Endothelial cell of umbilical vein (primary cell): ENCODE measurements at regions not wholly inside any gene's neighbourhood (a gene's known extent, or its start where the extent isn't known, plus 50 kb on each side); places are given as distances from the start of the nearest gene placed in this dataset.
A peak's percentile ranks its signal among the peaks of the same experiment; 100 is the strongest.

Source experiments
- BruUV-seq: library from RNA; stranded (reverse); fragments of 400-500 nt; replicated peaks from 2 replicates; lab custom pipeline; 2021; lab: Mats Ljungman, UMichigan
- CTCF ChIA-PET: fragments of 300-600, 350-600 bp; sonication (Branson Sonifier 250); formaldehyde crosslinking; loops from one replicate; lab custom pipeline; 2021; ENCODE audit warnings: antibody characterized with exemption, inconsistent platforms; lab: Charles Lee
- POLR2A ChIA-PET: fragments of 300-600, 350-600 bp; sonication (Branson Sonifier 250); formaldehyde crosslinking; loops from one replicate; lab custom pipeline; 2021; ENCODE audit warnings: antibody characterized with exemption, inconsistent platforms; lab: Charles Lee
- DNase-seq: peaks from one replicate; pipeline ENCODE4 v3.0.0-alpha.2; 2011; ENCODE audit warnings: low read depth, low spot score
- FAIRE-seq: peaks from 2 replicates; lab custom pipeline; 2011; peaks lifted over from hg19 to GRCh38; lab: Jason Lieb, UNC
- H2AFZ ChIP-seq: 2 replicates; pipeline ENCODE4 v1.6.0; 2012; ENCODE audit warnings: low read depth, low read length, control low read depth, inconsistent platforms
- H3K27ac ChIP-seq: 2 replicates; pipeline ENCODE4 v1.5.1; 2011; ENCODE audit warnings: low read depth, mild to moderate bottlenecking, control low read depth, low read length, moderate library complexity; ENCODE audit not compliant: insufficient read depth
- H3K27me3 ChIP-seq, 2 experiments: 2 replicates each; pipeline versions ENCODE4 v1.6.0 to v1.6.1; 2011; ENCODE audit warnings: low read length in 2 of 2, mixed read lengths in 1 of 2; ENCODE audit not compliant: control insufficient read depth in 2 of 2, insufficient read depth in 2 of 2
- H3K36me3 ChIP-seq, 2 experiments: 2 replicates in 1 of 2; 3 replicates in 1 of 2; pipeline ENCODE4 v1.5.1; 2011; ENCODE audit warnings: low read length in 2 of 2, mild to moderate bottlenecking in 1 of 2, moderate library complexity in 1 of 2; ENCODE audit not compliant: control insufficient read depth in 2 of 2, insufficient read depth in 2 of 2; ENCODE audit errors: extremely low read depth in 1 of 2
- H3K4me1 ChIP-seq: 3 replicates; pipeline ENCODE4 v1.5.1; 2011; ENCODE audit warnings: mild to moderate bottlenecking, low read length; ENCODE audit not compliant: control insufficient read depth, insufficient read depth; ENCODE audit errors: extremely low read depth
- H3K4me2 ChIP-seq: 2 replicates; pipeline ENCODE4 v1.6.1; 2011; ENCODE audit warnings: low read length, control low read depth, mixed read lengths; ENCODE audit not compliant: insufficient read depth
- H3K4me3 ChIP-seq, 3 experiments: fragments of 200-600 bp in 1 of 3; sonication (generic), shearing (Covaris generic) in 1 of 3; replicated peaks in 1 of 3; 2 replicates each; pipeline ENCODE4 v1.5.1; 2011 to 2016; ENCODE audit warnings: control low read depth in 3 of 3, low read length in 3 of 3, mild to moderate bottlenecking in 2 of 3, inconsistent platforms in 1 of 3, low read depth in 1 of 3, moderate library complexity in 1 of 3; ENCODE audit not compliant: insufficient read depth in 1 of 3
- H3K79me2 ChIP-seq: 2 replicates; pipeline ENCODE4 v1.6.0; 2012; ENCODE audit warnings: low read length, inconsistent platforms; ENCODE audit not compliant: control insufficient read depth, insufficient read depth
- H3K9ac ChIP-seq: replicated peaks from 2 replicates; pipeline ENCODE3; 2011; ENCODE audit warnings: low read length, control low read depth; ENCODE audit not compliant: insufficient read depth; ENCODE audit errors: extremely low read depth
- H3K9me1 ChIP-seq: replicated peaks from 3 replicates; pipeline ENCODE4 v1.6.0; 2011; ENCODE audit warnings: mild to moderate bottlenecking, low read length; ENCODE audit not compliant: control insufficient read depth, insufficient read depth; ENCODE audit errors: extremely low read depth
- H3K9me3 ChIP-seq: replicated peaks from 2 replicates; pipeline ENCODE4 v1.5.1; 2012; ENCODE audit warnings: low read length, inconsistent platforms; ENCODE audit not compliant: control insufficient read depth, insufficient read depth
- H4K20me1 ChIP-seq: replicated peaks from 2 replicates; pipeline ENCODE3; 2011; ENCODE audit warnings: mild to moderate bottlenecking, low read length; ENCODE audit not compliant: control insufficient read depth, insufficient read depth; ENCODE audit errors: extremely low read depth
- CTCF ChIP-seq, 2 donors: IDR thresholded peaks; 1 replicate in 1 of 2; 2 replicates in 1 of 2; pipeline ENCODE4 v1.5.1; 2011; ENCODE audit warnings: low read length in 2 of 2, mild to moderate bottlenecking in 2 of 2, moderate library complexity in 2 of 2, control low read depth in 1 of 2, inconsistent platforms in 1 of 2, low read depth in 1 of 2; ENCODE audit not compliant: insufficient read depth in 1 of 2; ENCODE audit errors: extremely low read depth in 1 of 2
- EZH2 ChIP-seq: IDR thresholded peaks from 2 replicates; pipeline ENCODE4 v1.6.1; 2012; ENCODE audit warnings: borderline replicate concordance, low read depth, mild to moderate bottlenecking, moderate library complexity, low read length, inconsistent platforms; ENCODE audit not compliant: severe bottlenecking
- GATA2 ChIP-seq: IDR thresholded peaks from 2 replicates; pipeline ENCODE4 v1.7.0; 2011; ENCODE audit warnings: low read depth, mild to moderate bottlenecking, moderate library complexity, mixed read lengths, low read length; ENCODE audit not compliant: insufficient read length, insufficient read depth
- JUN ChIP-seq: IDR thresholded peaks from 2 replicates; pipeline ENCODE4 v1.6.1; 2011; ENCODE audit warnings: borderline replicate concordance, low read depth; ENCODE audit not compliant: insufficient read length, insufficient read depth
- MYC ChIP-seq: IDR thresholded peaks from one replicate; pipeline ENCODE4 v1.6.1; 2011; ENCODE audit warnings: mild to moderate bottlenecking, low read depth, low read length
- POLR2AphosphoS5 ChIP-seq: IDR thresholded peaks from 2 replicates; pipeline ENCODE4 v1.6.1; 2012; ENCODE audit warnings: low read depth, mild to moderate bottlenecking, control low read depth, low read length, moderate library complexity; ENCODE audit not compliant: insufficient read depth
- dilution Hi-C: fragments of 300-500 bp; cut with MboI; formaldehyde crosslinking; loops from one replicate; pipeline ENCODE4 v1.15.0; 2019; ENCODE audit warnings: low sequenced_read_pairs; ENCODE audit not compliant: extremely low pct_ligation_motif_present
- intact Hi-C: fragments of 100-400 bp; cut with micrococcal nuclease; formaldehyde crosslinking; loops from one replicate; pipeline ENCODE4 v1.10.0; 2022

GRCh38 chr12:79522257-79522988 lies 168.3 kb downstream of the PAWR start:
- ChIA-PET CTCF (interaction anchor here (1.8 kb wide), 1 partner anchor 103 kb away, joined by 7 read pairs; no protein-coding TSS in a partner anchor), POLR2A (no interaction called here)
- peaks cover 1% of the 10 kb centered on the region for H3K79me2 ChIP-seq
- no peaks in the 10 kb centered on the region for H4K20me1 ChIP-seq
- peak; percentile 82 for DNase-seq
- intact Hi-C loops (loop anchor here (1.0 to 5.0 kb wide), 2 partner anchors 25 to 70 kb away; no protein-coding TSS in a partner anchor), dilution Hi-C loops (no loop called here)
- TF ChIP-seq POLR2AphosphoS5 (no peak), EZH2 (no peak), JUN (peak; percentile 10), GATA2 (no peak), CTCF (IDR thresholded peaks at IDR 0.05; ENCODE audit: extremely low read depth in 1 of 2, insufficient read depth in 1 of 2, low read depth in 1 of 2, low read length in 2 of 2) (no peak), MYC (no peak)
- no peaks in the 10 kb centered on the region for H3K36me3 ChIP-seq
- peak overlapping the region; percentile 87 for H3K4me2 ChIP-seq
- H2AFZ ChIP-seq = peak overlapping the region; percentile 70
- no peak for FAIRE-seq
- H3K27me3 ChIP-seq = no peaks in the 10 kb centered on the region
- peaks cover 32% of the 10 kb centered on the region for H3K4me1 ChIP-seq
- BruUV-seq = no TSS peak
- H3K9me1 ChIP-seq = no peaks in the 10 kb centered on the region
- H3K9me3 ChIP-seq = no peaks in the 10 kb centered on the region
- peak overlapping the region in 1 of 3 experiments; percentile 37 for H3K4me3 ChIP-seq
- peak overlapping the region; percentile 20 for H3K9ac ChIP-seq
- peak overlapping the region; percentile 62 for H3K27ac ChIP-seq
